Muscle of leg (tissue), 3 donors: ENCODE measurements at regions not wholly inside any gene's neighbourhood (a gene's known extent, or its start where the extent isn't known, plus 50 kb on each side); places are given as distances from the start of the nearest gene placed in this dataset.
"Not testable (repeated sequence)": the region's sequence is repeated elsewhere in the genome, so short reads cannot be mapped to it uniquely, and the experiment has no call there.

Experiments used
- DNase-seq: peaks from one replicate; pipeline ENCODE4 v3.0.0; 2013
- H3K27ac ChIP-seq: one replicate; pipeline ENCODE4 v1.5.1; 2013; ENCODE audit warnings: mild to moderate bottlenecking, low read length, control low read depth
- H3K27me3 ChIP-seq: one replicate; pipeline ENCODE4 v1.6.1; 2013; ENCODE audit warnings: low read length; ENCODE audit not compliant: control insufficient read depth, insufficient read depth
- H3K36me3 ChIP-seq: one replicate; pipeline ENCODE4 v1.6.1; 2013; ENCODE audit warnings: low read length; ENCODE audit not compliant: control insufficient read depth, insufficient read depth
- H3K4me1 ChIP-seq: one replicate; pipeline ENCODE4 v1.6.1; 2013; ENCODE audit warnings: low read length; ENCODE audit not compliant: control insufficient read depth, insufficient read depth
- H3K4me3 ChIP-seq: one replicate; pipeline ENCODE4 v1.5.1; 2013; ENCODE audit warnings: low read length, control low read depth
- H3K9me3 ChIP-seq: replicated peaks from 2 replicates; pipeline ENCODE4 v1.6.1; 2013; ENCODE audit warnings: low read depth, low read length; ENCODE audit not compliant: control insufficient read depth
- WGBS: methylation state at CpG from one replicate; pipeline ENCODE4 v1.1.5; 2013; ENCODE audit warnings: missing lambda C conversion rate; ENCODE audit not compliant: insufficient coverage; 5-methylcytosine and 5-hydroxymethylcytosine counted together

DNA sequence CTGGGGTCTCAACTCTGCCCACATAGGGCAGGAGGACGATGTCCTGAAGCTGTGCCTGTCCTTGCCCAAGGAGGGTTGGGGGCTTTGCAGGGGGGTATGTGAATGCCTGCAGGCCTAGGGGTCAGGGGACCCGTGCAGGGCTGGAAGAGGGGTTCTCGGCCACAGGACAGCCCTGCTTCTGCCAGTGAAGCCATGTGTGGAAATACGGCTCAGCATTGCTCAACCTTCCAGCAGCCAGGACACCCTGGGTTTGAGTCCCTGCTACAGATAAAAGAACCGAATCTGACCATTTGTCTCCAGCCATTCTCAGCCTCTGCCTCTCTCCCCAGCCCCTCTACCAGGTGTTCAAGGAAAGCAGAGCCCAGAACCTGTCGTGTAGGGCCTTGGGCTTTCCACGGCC, 61.9 kb upstream of the SULF2 start:
- Histone ChIP-seq H3K4me1 (peaks cover 21% of the 10 kb centered on the region), H3K27me3 (peaks cover 32% of the 10 kb centered on the region)
- DNase-seq, H3K36me3 ChIP-seq, H3K4me3 ChIP-seq, H3K9me3 ChIP-seq, H3K27ac ChIP-seq: not testable (repeated sequence)
- WGBS = 64% methylated on average over 2 of the region's 7 CpGs

- Histone ChIP-seq H3K27me3 (peaks cover 28% of the 10 kb centered on the region), H3K4me1 (peaks cover 21% of the 10 kb centered on the region)
- not testable (repeated sequence) for H3K4me3 ChIP-seq, H3K9me3 ChIP-seq, H3K36me3 ChIP-seq, H3K27ac ChIP-seq
- peak; percentile 37 for DNase-seq
- 75% methylated on average over 8 of the region's 10 CpGs for WGBS
Observed at GRCh38 chr20:47846651-47847050, 61.4 kb upstream of the SULF2 start.

GRCh38 chr20:47845382-47845977, 60.2 kb upstream of the SULF2 start:
- H3K36me3 ChIP-seq, H3K27ac ChIP-seq, H3K4me3 ChIP-seq, DNase-seq, H3K9me3 ChIP-seq: not testable (repeated sequence)
- Histone ChIP-seq H3K4me1 (peaks cover 21% of the 10 kb centered on the region), H3K27me3 (peaks cover 21% of the 10 kb centered on the region)
- WGBS = 72% methylated on average over 5 of the region's 10 CpGs

GRCh38 chr20:47844568-47844906, 59.3 kb upstream of the SULF2 start:
- H3K4me3 ChIP-seq, DNase-seq, H3K27ac ChIP-seq, H3K9me3 ChIP-seq, H3K36me3 ChIP-seq: not testable (repeated sequence)
- 71% methylated on average over 1 of the region's 1 CpG for WGBS
- Histone ChIP-seq H3K27me3 (peaks cover 17% of the 10 kb centered on the region), H3K4me1 (peaks cover 21% of the 10 kb centered on the region)

DNA sequence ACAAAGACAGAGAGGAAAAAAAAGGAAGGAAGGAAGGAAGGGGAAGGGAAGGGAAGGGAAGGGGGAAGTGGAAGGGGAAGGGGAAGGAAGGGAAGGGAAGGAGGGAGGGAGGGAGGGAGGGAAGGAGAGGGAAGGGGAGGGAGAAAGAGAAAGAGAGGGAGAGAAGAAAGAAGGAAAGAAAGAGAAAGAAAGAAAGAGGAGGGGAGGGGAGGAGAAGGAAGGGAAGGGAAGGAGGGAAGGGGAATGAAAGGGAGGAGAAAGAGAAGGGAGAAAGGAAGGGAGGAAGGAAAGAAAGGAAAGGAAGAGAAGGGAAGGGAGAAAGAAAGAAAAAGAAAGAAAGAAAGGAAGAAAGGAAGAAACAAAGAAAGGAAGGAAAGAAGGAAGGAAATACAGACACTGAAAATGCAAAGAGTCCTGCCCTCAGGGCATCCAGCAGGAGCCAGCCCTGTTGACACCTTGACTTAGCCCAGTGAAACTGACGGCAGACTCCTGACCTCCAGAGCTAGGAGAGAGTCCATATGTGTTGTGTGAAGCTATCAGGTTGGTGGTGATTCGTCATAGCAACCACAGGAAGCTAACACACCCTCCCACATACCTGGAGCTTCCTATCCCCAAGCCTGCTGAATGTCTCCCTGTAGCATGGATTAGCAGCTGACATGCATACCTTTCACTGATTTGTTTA, 58.7 kb upstream of the SULF2 start:
- Histone ChIP-seq H3K9me3 (no peaks in the 10 kb centered on the region), H3K36me3 (no peaks in the 10 kb centered on the region), H3K27ac (no peak overlapping the region), H3K4me1 (peaks cover 21% of the 10 kb centered on the region), H3K4me3 (no peak overlapping the region), H3K27me3 (peaks cover 13% of the 10 kb centered on the region)
- WGBS = no CpG with 5 or more reads among the region's 2 CpGs
- no peak for DNase-seq

GRCh38 chr20:47842950-47843349, 57.7 kb upstream of the SULF2 start:
- peaks cover 21% of the 10 kb centered on the region for H3K4me1 ChIP-seq
- not testable (repeated sequence) for H3K4me3 ChIP-seq, DNase-seq, H3K36me3 ChIP-seq, H3K9me3 ChIP-seq, H3K27ac ChIP-seq
- H3K27me3 ChIP-seq = peaks cover 11% of the 10 kb centered on the region
- 18% methylated on average over 11 of the region's 11 CpGs for WGBS

DNA sequence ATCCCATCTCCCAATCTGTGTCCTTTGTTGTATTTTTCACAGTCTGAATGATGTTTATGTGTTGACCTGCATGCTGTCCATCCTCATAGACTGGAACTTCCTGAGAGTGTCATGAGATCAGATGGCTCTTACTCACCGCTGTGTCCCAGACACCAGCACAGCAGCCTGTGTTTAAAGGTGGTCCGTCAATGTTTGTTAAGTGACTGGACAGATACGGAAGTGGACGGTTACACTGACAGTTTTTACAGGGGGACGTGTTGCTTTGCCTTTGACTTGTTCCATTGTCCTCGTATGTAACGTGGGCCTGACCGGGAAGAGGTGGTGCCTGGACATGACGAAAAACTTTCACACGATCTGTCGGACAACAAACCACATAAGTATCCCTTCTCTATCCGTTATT, 56.7 kb upstream of the SULF2 start:
- not testable (repeated sequence) for H3K27me3 ChIP-seq, H3K4me3 ChIP-seq, H3K27ac ChIP-seq, DNase-seq, H3K9me3 ChIP-seq, H3K36me3 ChIP-seq
- peaks cover 21% of the 10 kb centered on the region for H3K4me1 ChIP-seq
- WGBS = 97% methylated on average over 7 of the region's 12 CpGs

DNA sequence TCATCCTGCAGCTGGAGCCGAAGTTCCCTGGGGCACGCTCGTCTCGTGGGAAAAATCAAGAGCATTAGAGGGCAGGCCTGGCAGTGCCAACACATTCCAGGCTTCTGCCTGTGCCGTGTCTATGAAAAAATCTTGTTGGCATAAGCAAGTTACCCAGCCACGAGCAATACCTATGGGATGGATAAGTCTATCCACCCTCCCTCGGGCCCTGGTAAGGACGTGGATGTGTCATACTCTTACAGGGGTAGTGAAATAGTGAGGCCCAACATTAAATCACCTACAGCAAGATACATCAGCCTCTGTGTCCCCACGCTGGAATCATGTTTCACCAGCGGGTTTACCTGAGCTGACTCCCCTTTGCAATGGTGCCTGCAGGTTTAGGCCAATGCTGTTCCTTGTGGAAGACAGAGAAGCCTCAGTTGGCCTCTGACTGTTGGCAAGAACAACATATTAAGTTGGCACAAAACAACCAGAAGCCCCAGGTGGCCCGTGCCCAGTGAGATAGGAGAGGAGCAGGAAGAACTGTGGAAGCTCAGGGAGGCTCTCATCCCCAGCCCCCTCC, 51.1 kb upstream of the SULF2 start:
- not testable (repeated sequence) for H3K4me3 ChIP-seq, H3K27me3 ChIP-seq, H3K9me3 ChIP-seq, DNase-seq, H3K36me3 ChIP-seq, H3K27ac ChIP-seq, H3K4me1 ChIP-seq
- no CpG with 5 or more reads among the region's 11 CpGs for WGBS
